HepG2 (cell line): ENCODE measurements at regions not wholly inside any gene's neighbourhood (a gene's known extent, or its start where the extent isn't known, plus 50 kb on each side); places are given as distances from the start of the nearest gene placed in this dataset.

Experiments
- ATAC-seq: fragments of 200-7000 bp; cut with Tn5 transposase; 3 replicates; pipeline ENCODE4 v1.9.1; 2020; ENCODE audit warnings: mild to moderate bottlenecking, moderate library complexity
- BruUV-seq: library from RNA; stranded (reverse); fragments of 400-500 nt; replicated peaks from 2 replicates; lab custom pipeline; 2021; lab: Mats Ljungman, UMichigan
- CTCF ChIA-PET: fragments of 300-600 bp; formaldehyde crosslinking; extraction: SDS; loops from one replicate; lab custom pipeline; 2021; ENCODE audit warnings: low total read pairs, inconsistent platforms, low intra/inter-chr PET ratio; lab: Yijun Ruan, JAX
- POLR2A ChIA-PET: fragments of 350-600 bp; sonication (Branson Sonifier 250); formaldehyde crosslinking; loops from one replicate; lab custom pipeline; 2020; ENCODE audit warnings: antibody characterized with exemption, inconsistent platforms; lab: Yijun Ruan, JAX
- DNase-seq: peaks from one replicate; pipeline ENCODE4 v3.0.0-alpha.2; 2015; ENCODE audit warnings: low spot score
- FAIRE-seq: peaks from 3 replicates; lab custom pipeline; 2011; peaks lifted over from hg19 to GRCh38; lab: Jason Lieb, UNC
- H2AFZ ChIP-seq: one replicate; pipeline ENCODE4 v1.6.1; 2011; ENCODE audit warnings: low read length, inconsistent platforms
- H3K27ac ChIP-seq: fragments of 300-600 bp; 3 replicates; pipeline ENCODE4 v1.8.0; 2011; ENCODE audit warnings: mixed run types, mild to moderate bottlenecking, mixed read lengths, low read length, inconsistent platforms; ENCODE audit not compliant: insufficient read depth; ENCODE audit errors: extremely low read length
- H3K27me3 ChIP-seq, 2 experiments: fragments of 200-600 bp in 1 of 2; 2 replicates in 1 of 2; 3 replicates in 1 of 2; pipeline versions ENCODE4 v1.6.0 to v1.8.0; 2011; ENCODE audit warnings: low read length in 2 of 2, mild to moderate bottlenecking in 2 of 2, moderate library complexity in 2 of 2, inconsistent platforms in 1 of 2; ENCODE audit not compliant: insufficient read depth in 2 of 2, control insufficient read depth in 1 of 2
- H3K36me3 ChIP-seq, 2 experiments: fragments of 200-600 bp in 1 of 2; replicated peaks in 1 of 2; 2 replicates in 1 of 2; 3 replicates in 1 of 2; pipeline versions ENCODE4 v1.5.1 to v1.8.0; 2011; ENCODE audit warnings: low read length in 2 of 2, inconsistent platforms in 1 of 2; ENCODE audit not compliant: insufficient read depth in 2 of 2, control insufficient read depth in 1 of 2
- H3K4me1 ChIP-seq: 2 replicates; pipeline ENCODE4 v1.5.1; 2012; ENCODE audit warnings: low read length, inconsistent platforms; ENCODE audit not compliant: insufficient read depth
- H3K4me2 ChIP-seq: 2 replicates; pipeline ENCODE4 v1.6.0; 2011; ENCODE audit warnings: low read depth, low read length, inconsistent platforms
- H3K4me3 ChIP-seq, 3 experiments: fragments of 200-600 bp in 1 of 3; sonication (generic), shearing (Covaris generic) in 1 of 3; replicated peaks in 1 of 3; 2 replicates each; pipeline ENCODE4 v1.5.1; 2011 to 2016; ENCODE audit warnings: low read length in 3 of 3, inconsistent platforms in 2 of 3, low read depth in 2 of 3, mild to moderate bottlenecking in 2 of 3, control low read depth in 1 of 3, mixed read lengths in 1 of 3; ENCODE audit not compliant: insufficient read depth in 1 of 3
- H3K79me2 ChIP-seq: one replicate; pipeline ENCODE4 v1.6.1; 2011; ENCODE audit warnings: low read length, inconsistent platforms; ENCODE audit not compliant: insufficient read depth
- H3K9ac ChIP-seq: 2 replicates; pipeline ENCODE4 v1.6.0; 2011; ENCODE audit warnings: mild to moderate bottlenecking, low read depth, low read length, inconsistent platforms; ENCODE audit not compliant: insufficient read depth
- H3K9me3 ChIP-seq: 2 replicates; pipeline ENCODE4 v1.5.1; 2012; ENCODE audit warnings: mild to moderate bottlenecking, low read length
- H4K20me1 ChIP-seq: 2 replicates; pipeline ENCODE4 v1.6.0; 2011; ENCODE audit warnings: inconsistent platforms, mild to moderate bottlenecking, low read length, moderate library complexity; ENCODE audit not compliant: insufficient read depth
- ATF7 ChIP-seq, 2 experiments: fragments of 450-650 bp in 1 of 2; sonication (generic) in 1 of 2; formaldehyde crosslinking in 1 of 2; IDR thresholded peaks; 2 replicates each; pipeline versions ENCODE4 v1.4.0 to v1.6.1; 2016 to 2020; ENCODE audit warnings: antibody characterized with exemption in 1 of 2, mild to moderate bottlenecking in 1 of 2, missing genetic modification reagents in 1 of 2
- HOXD1 ChIP-seq: sonication (generic); formaldehyde crosslinking; IDR thresholded peaks from 2 replicates; pipeline ENCODE4 v1.5.0; 2020; ENCODE audit warnings: missing genetic modification reagents
- MAFF ChIP-seq: IDR thresholded peaks from 2 replicates; pipeline ENCODE4 v1.6.1; 2011; ENCODE audit warnings: low read depth, low read length, improper control_type of control experiment
- ZNF124 ChIP-seq: sonication (generic); formaldehyde crosslinking; IDR thresholded peaks from 2 replicates; pipeline ENCODE4 v1.4.0; 2020; ENCODE audit warnings: missing genetic modification reagents
- ZNF567 ChIP-seq: sonication (generic); formaldehyde crosslinking; IDR thresholded peaks from 2 replicates; pipeline ENCODE4 v1.8.1; 2023; ENCODE audit warnings: mild to moderate bottlenecking, missing genetic modification reagents, borderline replicate concordance
- ZNF724P ChIP-seq: sonication (generic); formaldehyde crosslinking; IDR thresholded peaks from 2 replicates; pipeline ENCODE4 v1.8.0; 2022; ENCODE audit warnings: missing genetic modification reagents, borderline replicate concordance
- ZNF768 ChIP-seq: sonication (generic); formaldehyde crosslinking; IDR thresholded peaks from 2 replicates; pipeline ENCODE4 v1.4.0; 2020; ENCODE audit warnings: missing genetic modification reagents
- ZNF773 ChIP-seq: sonication (generic); formaldehyde crosslinking; IDR thresholded peaks from 2 replicates; pipeline ENCODE4 v1.4.0; 2020; ENCODE audit warnings: missing genetic modification reagents, borderline replicate concordance
- ZNF788 ChIP-seq: sonication (generic); formaldehyde crosslinking; IDR thresholded peaks from 2 replicates; pipeline ENCODE4 v1.5.0; 2020; ENCODE audit warnings: mild to moderate bottlenecking, missing genetic modification reagents, borderline replicate concordance
- WGBS: methylation state at CpG from one replicate; pipeline ENCODE4 v1.1.6; 2017; ENCODE audit warnings: low lambda C conversion rate; 5-methylcytosine and 5-hydroxymethylcytosine counted together
- in situ Hi-C: cut with HindIII; loops from 2 replicates; pipeline ENCODE4 v1.10.0; 2017; ENCODE audit warnings: low pct_unique_long_range_greater_than_20kb; ENCODE audit not compliant: extremely low pct_ligation_motif_present
- intact Hi-C: fragments of 100-400 bp; cut with micrococcal nuclease; formaldehyde crosslinking; loops from one replicate; pipeline ENCODE4 v1.10.0; 2022; ENCODE audit not compliant: unreplicated experiment
- TF ChIP-seq, protein P1 (sequence below): sonication (generic); formaldehyde crosslinking; IDR thresholded peaks from 2 replicates; pipeline ENCODE4 v1.4.0; 2020; ENCODE audit warnings: missing genetic modification reagents, borderline replicate concordance
- TF ChIP-seq, protein P2 (sequence below): sonication (generic); formaldehyde crosslinking; IDR thresholded peaks from 2 replicates; pipeline ENCODE4 v1.4.0; 2020; ENCODE audit warnings: missing genetic modification reagents, borderline replicate concordance
- TF ChIP-seq, protein P3 (sequence below): sonication (generic); formaldehyde crosslinking; IDR thresholded peaks from 2 replicates; pipeline ENCODE4 v1.5.0; 2020; ENCODE audit warnings: missing genetic modification reagents
- TF ChIP-seq, protein P4 (sequence below): sonication (generic); formaldehyde crosslinking; IDR thresholded peaks from 2 replicates; pipeline ENCODE4 v1.5.1; 2020; ENCODE audit warnings: mild to moderate bottlenecking, missing genetic modification reagents, moderate library complexity

DNA sequence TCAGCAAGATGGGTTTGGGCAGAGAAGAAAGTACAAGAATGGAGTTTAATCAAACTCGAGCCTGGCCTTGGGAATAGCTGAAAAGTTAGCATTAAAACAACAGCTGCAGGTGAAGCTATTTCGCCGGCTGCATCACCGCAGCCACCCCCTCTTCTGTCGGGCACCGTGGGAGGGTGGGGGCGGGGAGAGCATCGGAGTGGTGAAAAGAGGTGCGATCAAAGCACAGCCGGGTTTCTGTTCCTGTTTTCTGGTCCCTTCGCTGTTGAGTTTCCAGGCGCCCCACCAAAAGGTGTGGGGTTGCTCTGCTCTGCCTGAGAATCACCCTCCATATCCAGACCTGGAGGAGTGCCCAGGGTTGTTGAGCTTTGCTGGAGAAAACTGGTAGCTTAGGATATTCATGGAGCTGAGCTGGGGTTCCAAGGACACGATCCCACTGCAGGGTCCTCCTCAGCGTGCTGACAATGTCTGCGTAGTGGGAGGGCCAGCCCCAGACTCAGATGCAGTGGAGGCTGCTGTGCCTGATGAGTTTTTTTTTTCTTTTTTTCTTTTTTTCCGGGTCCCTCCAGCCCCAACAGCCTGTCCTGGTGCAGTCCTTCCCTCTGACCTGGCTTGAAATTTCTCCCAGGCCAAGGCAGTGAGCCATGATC is 127.5 kb upstream of the C1orf174 start (continued):
- TF ChIP-seq ZNF788 (CRISPR knock-in tag) (no peak), ZNF567 (CRISPR knock-in tag) (no peak), ZNF724P (CRISPR knock-in tag) (no peak), MAFF (no peak), ATF7 (IDR thresholded peaks at IDR 0.05) (no peak), ATF7 (CRISPR knock-in tag; IDR thresholded peaks at IDR 0.05) (no peak)
- TF ChIP-seq, protein P1, sequence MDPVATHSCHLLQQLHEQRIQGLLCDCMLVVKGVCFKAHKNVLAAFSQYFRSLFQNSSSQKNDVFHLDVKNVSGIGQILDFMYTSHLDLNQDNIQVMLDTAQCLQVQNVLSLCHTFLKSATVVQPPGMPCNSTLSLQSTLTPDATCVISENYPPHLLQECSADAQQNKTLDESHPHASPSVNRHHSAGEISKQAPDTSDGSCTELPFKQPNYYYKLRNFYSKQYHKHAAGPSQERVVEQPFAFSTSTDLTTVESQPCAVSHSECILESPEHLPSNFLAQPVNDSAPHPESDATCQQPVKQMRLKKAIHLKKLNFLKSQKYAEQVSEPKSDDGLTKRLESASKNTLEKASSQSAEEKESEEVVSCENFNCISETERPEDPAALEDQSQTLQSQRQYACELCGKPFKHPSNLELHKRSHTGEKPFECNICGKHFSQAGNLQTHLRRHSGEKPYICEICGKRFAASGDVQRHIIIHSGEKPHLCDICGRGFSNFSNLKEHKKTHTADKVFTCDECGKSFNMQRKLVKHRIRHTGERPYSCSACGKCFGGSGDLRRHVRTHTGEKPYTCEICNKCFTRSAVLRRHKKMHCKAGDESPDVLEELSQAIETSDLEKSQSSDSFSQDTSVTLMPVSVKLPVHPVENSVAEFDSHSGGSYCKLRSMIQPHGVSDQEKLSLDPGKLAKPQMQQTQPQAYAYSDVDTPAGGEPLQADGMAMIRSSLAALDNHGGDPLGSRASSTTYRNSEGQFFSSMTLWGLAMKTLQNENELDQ (CRISPR knock-in tag) = no peak

DNA sequence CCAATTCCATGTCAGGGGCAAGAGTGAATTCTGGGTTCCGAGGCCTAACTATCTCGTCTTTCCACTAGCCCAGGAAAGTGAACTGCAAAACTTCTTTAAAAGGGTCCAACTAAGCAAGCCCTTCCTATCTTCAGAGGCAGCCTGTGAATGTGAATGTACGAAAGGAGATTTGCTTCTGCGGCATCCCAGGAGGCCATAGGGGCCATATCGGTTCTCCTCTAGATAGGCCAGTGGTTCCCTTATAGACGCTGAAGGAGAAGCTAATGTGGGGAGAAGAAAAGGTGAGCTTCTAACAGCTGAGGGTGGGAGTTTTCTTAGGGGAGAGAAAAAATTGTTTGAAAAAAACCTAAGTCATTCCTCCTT is 128.0 kb upstream of the C1orf174 start:
- no peak overlapping the region for H3K4me3 ChIP-seq
- H3K4me2 ChIP-seq = no peak overlapping the region
- ChIA-PET CTCF (no interaction called here), POLR2A (no interaction called here)
- intact Hi-C loops (no loop called here), in situ Hi-C loops (no loop called here)
- H3K27ac ChIP-seq = no peak overlapping the region
- no peak for ATAC-seq
- no peaks in the 10 kb centered on the region for H3K9me3 ChIP-seq
- no peaks in the 10 kb centered on the region for H4K20me1 ChIP-seq
- FAIRE-seq = no peak
- no peaks in the 10 kb centered on the region for H3K79me2 ChIP-seq
- H2AFZ ChIP-seq = no peak overlapping the region
- 23% methylated on average over 6 of the region's 6 CpGs for WGBS
- H3K4me1 ChIP-seq = no peaks in the 10 kb centered on the region
- H3K36me3 ChIP-seq = no peaks in the 10 kb centered on the region
- H3K9ac ChIP-seq = no peak overlapping the region
- no TSS peak for BruUV-seq
- no peak for DNase-seq
- peaks cover 0 to 19% of the 10 kb centered on the region in 2 experiments; a peak in 3 of 5 replicates for H3K27me3 ChIP-seq
- TF ChIP-seq, protein P2, sequence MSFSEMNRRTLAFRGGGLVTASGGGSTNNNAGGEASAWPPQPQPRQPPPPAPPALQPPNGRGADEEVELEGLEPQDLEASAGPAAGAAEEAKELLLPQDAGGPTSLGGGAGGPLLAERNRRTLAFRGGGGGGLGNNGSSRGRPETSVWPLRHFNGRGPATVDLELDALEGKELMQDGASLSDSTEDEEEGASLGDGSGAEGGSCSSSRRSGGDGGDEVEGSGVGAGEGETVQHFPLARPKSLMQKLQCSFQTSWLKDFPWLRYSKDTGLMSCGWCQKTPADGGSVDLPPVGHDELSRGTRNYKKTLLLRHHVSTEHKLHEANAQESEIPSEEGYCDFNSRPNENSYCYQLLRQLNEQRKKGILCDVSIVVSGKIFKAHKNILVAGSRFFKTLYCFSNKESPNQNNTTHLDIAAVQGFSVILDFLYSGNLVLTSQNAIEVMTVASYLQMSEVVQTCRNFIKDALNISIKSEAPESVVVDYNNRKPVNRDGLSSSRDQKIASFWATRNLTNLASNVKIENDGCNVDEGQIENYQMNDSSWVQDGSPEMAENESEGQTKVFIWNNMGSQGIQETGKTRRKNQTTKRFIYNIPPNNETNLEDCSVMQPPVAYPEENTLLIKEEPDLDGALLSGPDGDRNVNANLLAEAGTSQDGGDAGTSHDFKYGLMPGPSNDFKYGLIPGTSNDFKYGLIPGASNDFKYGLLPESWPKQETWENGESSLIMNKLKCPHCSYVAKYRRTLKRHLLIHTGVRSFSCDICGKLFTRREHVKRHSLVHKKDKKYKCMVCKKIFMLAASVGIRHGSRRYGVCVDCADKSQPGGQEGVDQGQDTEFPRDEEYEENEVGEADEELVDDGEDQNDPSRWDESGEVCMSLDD = no peak
- TF ChIP-seq ZNF124 (CRISPR knock-in tag) (no peak), ZNF773 (CRISPR knock-in tag) (no peak), ZNF768 (CRISPR knock-in tag) (no peak), HOXD1 (CRISPR knock-in tag) (no peak)
- TF ChIP-seq, protein P3, sequence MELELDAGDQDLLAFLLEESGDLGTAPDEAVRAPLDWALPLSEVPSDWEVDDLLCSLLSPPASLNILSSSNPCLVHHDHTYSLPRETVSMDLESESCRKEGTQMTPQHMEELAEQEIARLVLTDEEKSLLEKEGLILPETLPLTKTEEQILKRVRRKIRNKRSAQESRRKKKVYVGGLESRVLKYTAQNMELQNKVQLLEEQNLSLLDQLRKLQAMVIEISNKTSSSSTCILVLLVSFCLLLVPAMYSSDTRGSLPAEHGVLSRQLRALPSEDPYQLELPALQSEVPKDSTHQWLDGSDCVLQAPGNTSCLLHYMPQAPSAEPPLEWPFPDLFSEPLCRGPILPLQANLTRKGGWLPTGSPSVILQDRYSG (CRISPR knock-in tag) = no peak
- TF ChIP-seq, protein P4, sequence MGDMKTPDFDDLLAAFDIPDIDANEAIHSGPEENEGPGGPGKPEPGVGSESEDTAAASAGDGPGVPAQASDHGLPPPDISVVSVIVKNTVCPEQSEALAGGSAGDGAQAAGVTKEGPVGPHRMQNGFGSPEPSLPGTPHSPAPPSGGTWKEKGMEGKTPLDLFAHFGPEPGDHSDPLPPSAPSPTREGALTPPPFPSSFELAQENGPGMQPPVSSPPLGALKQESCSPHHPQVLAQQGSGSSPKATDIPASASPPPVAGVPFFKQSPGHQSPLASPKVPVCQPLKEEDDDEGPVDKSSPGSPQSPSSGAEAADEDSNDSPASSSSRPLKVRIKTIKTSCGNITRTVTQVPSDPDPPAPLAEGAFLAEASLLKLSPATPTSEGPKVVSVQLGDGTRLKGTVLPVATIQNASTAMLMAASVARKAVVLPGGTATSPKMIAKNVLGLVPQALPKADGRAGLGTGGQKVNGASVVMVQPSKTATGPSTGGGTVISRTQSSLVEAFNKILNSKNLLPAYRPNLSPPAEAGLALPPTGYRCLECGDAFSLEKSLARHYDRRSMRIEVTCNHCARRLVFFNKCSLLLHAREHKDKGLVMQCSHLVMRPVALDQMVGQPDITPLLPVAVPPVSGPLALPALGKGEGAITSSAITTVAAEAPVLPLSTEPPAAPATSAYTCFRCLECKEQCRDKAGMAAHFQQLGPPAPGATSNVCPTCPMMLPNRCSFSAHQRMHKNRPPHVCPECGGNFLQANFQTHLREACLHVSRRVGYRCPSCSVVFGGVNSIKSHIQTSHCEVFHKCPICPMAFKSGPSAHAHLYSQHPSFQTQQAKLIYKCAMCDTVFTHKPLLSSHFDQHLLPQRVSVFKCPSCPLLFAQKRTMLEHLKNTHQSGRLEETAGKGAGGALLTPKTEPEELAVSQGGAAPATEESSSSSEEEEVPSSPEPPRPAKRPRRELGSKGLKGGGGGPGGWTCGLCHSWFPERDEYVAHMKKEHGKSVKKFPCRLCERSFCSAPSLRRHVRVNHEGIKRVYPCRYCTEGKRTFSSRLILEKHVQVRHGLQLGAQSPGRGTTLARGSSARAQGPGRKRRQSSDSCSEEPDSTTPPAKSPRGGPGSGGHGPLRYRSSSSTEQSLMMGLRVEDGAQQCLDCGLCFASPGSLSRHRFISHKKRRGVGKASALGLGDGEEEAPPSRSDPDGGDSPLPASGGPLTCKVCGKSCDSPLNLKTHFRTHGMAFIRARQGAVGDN = no peak
